H1 (cell line): ENCODE measurements at regions not wholly inside any gene's neighbourhood (a gene's known extent, or its start where the extent isn't known, plus 50 kb on each side); places are given as distances from the start of the nearest gene placed in this dataset.

Source experiments
- ATF3 ChIP-seq: IDR thresholded peaks from 2 replicates; pipeline ENCODE4 v1.6.1; 2011; ENCODE audit warnings: low read depth, mild to moderate bottlenecking, low read length; ENCODE audit not compliant: insufficient read depth
- CEBPB ChIP-seq: IDR thresholded peaks from 2 replicates; pipeline ENCODE4 v1.6.1; 2012; ENCODE audit warnings: low read depth, low read length
- CHD7 ChIP-seq: fragments of 300-600 bp; sonication (generic); IDR thresholded peaks from 2 replicates; pipeline ENCODE4 v1.7.1; 2012; ENCODE audit warnings: low read length, moderate library complexity, mild to moderate bottlenecking, inconsistent platforms; ENCODE audit not compliant: insufficient replicate concordance
- EP300 ChIP-seq, 2 experiments: IDR thresholded peaks; 1 replicate in 1 of 2; 2 replicates in 1 of 2; pipeline ENCODE4 v1.6.1; 2011 to 2012; ENCODE audit warnings: low read depth in 2 of 2, low read length in 2 of 2, mild to moderate bottlenecking in 2 of 2, borderline replicate concordance in 1 of 2, inconsistent platforms in 1 of 2, moderate library complexity in 1 of 2
- FOSL1 ChIP-seq: IDR thresholded peaks from 2 replicates; pipeline ENCODE4 v1.6.1; 2011; ENCODE audit warnings: mild to moderate bottlenecking, low read depth, low read length, moderate library complexity; ENCODE audit not compliant: insufficient read depth
- SP2 ChIP-seq: IDR thresholded peaks from 2 replicates; pipeline ENCODE4 v1.6.1; 2012; ENCODE audit warnings: mild to moderate bottlenecking, low read length, inconsistent platforms
- TAF1 ChIP-seq: IDR thresholded peaks from 2 replicates; pipeline ENCODE4 v1.6.1; 2011; ENCODE audit warnings: mild to moderate bottlenecking, low read depth, low read length

- TF ChIP-seq FOSL1 = no peak
- no peak for TF ChIP-seq EP300 (IDR thresholded peaks at IDR 0.05; ENCODE audit: borderline replicate concordance in 1 of 2, low read depth in 2 of 2, low read length in 2 of 2)
- TF ChIP-seq ATF3 = no peak
- TF ChIP-seq SP2 = no peak
- no peak for TF ChIP-seq CEBPB
- no peak for TF ChIP-seq TAF1
- TF ChIP-seq CHD7 = no peak
Measured at GRCh38 chr5:125552486-125552885, 806.0 kb upstream of the ZNF608 start (continued).
